Fibroblast of lung (primary cell): ENCODE measurements at regions not wholly inside any gene's neighbourhood (a gene's known extent, or its start where the extent isn't known, plus 50 kb on each side); places are given as distances from the start of the nearest gene placed in this dataset.

Source experiments
- EZH2 ChIP-seq: IDR thresholded peaks from 2 replicates; pipeline ENCODE4 v1.5.1; 2012; ENCODE audit warnings: low read length, control low read depth, mild to moderate bottlenecking; ENCODE audit errors: missing control alignments
- TF ChIP-seq, protein P1 (sequence below), 2 donors: IDR thresholded peaks in 1 of 2; conservative IDR thresholded peaks in 1 of 2; 1 replicate in 1 of 2; 2 replicates in 1 of 2; pipeline ENCODE4 v1.5.1; 2011 to 2012; ENCODE audit warnings: low read length in 2 of 2, control low read depth in 1 of 2, inconsistent platforms in 1 of 2, low read depth in 1 of 2, mild to moderate bottlenecking in 1 of 2

DNA sequence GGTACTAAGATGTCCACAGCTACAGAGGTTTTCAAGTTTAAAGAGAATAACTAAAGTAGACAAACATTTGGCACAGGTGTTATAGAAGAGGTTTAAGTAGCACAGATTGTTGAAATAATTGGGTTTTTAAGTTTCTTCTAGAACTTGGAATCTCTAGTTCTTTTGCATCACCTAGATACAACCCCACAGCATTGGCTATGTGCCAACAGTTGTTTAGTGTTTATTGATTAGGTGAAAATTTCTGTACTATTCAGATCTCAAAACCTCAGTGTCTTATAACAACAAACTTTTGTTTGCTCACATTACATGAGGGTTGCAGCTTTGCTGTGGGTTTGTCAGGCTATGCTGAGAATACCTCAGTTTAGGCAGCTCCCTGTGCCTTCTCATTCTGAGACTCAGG is 162.5 kb downstream of the TBX15 start:
- TF ChIP-seq, protein P1, sequence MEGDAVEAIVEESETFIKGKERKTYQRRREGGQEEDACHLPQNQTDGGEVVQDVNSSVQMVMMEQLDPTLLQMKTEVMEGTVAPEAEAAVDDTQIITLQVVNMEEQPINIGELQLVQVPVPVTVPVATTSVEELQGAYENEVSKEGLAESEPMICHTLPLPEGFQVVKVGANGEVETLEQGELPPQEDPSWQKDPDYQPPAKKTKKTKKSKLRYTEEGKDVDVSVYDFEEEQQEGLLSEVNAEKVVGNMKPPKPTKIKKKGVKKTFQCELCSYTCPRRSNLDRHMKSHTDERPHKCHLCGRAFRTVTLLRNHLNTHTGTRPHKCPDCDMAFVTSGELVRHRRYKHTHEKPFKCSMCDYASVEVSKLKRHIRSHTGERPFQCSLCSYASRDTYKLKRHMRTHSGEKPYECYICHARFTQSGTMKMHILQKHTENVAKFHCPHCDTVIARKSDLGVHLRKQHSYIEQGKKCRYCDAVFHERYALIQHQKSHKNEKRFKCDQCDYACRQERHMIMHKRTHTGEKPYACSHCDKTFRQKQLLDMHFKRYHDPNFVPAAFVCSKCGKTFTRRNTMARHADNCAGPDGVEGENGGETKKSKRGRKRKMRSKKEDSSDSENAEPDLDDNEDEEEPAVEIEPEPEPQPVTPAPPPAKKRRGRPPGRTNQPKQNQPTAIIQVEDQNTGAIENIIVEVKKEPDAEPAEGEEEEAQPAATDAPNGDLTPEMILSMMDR (conservative IDR thresholded peaks at IDR 0.05 in 1 of 2, IDR thresholded peaks at IDR 0.05 in 1 of 2; ENCODE audit: low read depth in 1 of 2, low read length in 2 of 2), result no peak
- TF ChIP-seq EZH2, result no peak
